ENCODE measurements at regions not wholly inside any gene's neighbourhood (a gene's known extent, or its start where the extent isn't known, plus 50 kb on each side); places are given as distances from the start of the nearest gene placed in this dataset.
"Not testable (repeated sequence)": the region's sequence is repeated elsewhere in the genome, so short reads cannot be mapped to it uniquely, and the experiment has no call there.

DNA sequence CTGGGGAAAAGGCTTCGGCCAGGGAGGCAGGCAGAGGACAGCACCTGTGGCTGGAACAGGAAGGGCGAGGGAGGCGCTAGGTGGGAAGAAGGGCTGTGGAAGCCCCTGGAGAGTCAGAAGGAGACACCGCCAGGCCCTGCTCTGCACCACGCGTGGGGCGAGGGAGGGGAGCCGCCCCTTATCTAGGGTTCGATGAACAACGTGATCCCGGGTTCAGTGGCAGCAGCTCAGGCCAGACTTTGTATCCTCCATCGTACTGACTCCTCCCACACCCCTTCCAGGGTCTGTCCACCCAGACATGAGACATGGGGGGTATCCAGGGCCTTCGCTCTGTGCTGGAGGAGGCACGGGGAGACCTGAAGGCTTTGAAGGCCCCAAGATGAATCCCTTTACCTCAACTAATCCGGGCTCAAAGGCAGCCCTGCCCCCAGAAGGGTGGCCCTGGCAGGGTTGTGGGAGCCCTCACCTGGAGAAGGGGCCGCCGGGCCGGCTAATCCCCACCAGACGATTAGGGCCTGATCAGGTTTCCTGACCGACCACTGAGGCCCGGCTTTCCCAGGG lies 110.8 kb downstream of the PDGFA start:
- whole genome bisulfite sequencing, 2 donors = 90 to 93% methylated on average over 21 of the region's 21 CpGs
- H3K4me3 ChIP-seq = no peak overlapping the region
- no peak overlapping the region for H3K27ac ChIP-seq (ENCODE audit: low read depth in 1 of 2, low read length in 1 of 2)
- peaks cover 0 to 4% (median 3%) of the 10 kb centered on the region in 3 donors for H3K27me3 ChIP-seq (ENCODE audit: control insufficient read depth in 3 of 3, insufficient read depth in 3 of 3, low read length in 2 of 3)
- peaks cover 0 to 13% (median 3%) of the 10 kb centered on the region in 5 donors for H3K4me1 ChIP-seq (ENCODE audit: control insufficient read depth in 5 of 5, insufficient read depth in 5 of 5, low read length in 5 of 5)
- DNase-seq (no peak), ATAC-seq (ENCODE audit: insufficient read depth, low FRiP score) (no peak)
- no peaks in the 10 kb centered on the region for H3K9me3 ChIP-seq (ENCODE audit: control insufficient read depth in 4 of 4, insufficient read depth in 3 of 4, low read length in 3 of 4)
- no peak overlapping the region for H3K9ac ChIP-seq (ENCODE audit: insufficient read depth in 1 of 2, low read length in 2 of 2)
- H3K36me3 ChIP-seq (ENCODE audit: control insufficient read depth in 4 of 4, insufficient read depth in 4 of 4, low read length in 4 of 4) = no peaks in the 10 kb centered on the region
- TF ChIP-seq, protein P1, sequence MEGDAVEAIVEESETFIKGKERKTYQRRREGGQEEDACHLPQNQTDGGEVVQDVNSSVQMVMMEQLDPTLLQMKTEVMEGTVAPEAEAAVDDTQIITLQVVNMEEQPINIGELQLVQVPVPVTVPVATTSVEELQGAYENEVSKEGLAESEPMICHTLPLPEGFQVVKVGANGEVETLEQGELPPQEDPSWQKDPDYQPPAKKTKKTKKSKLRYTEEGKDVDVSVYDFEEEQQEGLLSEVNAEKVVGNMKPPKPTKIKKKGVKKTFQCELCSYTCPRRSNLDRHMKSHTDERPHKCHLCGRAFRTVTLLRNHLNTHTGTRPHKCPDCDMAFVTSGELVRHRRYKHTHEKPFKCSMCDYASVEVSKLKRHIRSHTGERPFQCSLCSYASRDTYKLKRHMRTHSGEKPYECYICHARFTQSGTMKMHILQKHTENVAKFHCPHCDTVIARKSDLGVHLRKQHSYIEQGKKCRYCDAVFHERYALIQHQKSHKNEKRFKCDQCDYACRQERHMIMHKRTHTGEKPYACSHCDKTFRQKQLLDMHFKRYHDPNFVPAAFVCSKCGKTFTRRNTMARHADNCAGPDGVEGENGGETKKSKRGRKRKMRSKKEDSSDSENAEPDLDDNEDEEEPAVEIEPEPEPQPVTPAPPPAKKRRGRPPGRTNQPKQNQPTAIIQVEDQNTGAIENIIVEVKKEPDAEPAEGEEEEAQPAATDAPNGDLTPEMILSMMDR (IDR thresholded peaks at IDR 0.05; ENCODE audit: control extremely low read depth, extremely low read depth) = no peak

DNA sequence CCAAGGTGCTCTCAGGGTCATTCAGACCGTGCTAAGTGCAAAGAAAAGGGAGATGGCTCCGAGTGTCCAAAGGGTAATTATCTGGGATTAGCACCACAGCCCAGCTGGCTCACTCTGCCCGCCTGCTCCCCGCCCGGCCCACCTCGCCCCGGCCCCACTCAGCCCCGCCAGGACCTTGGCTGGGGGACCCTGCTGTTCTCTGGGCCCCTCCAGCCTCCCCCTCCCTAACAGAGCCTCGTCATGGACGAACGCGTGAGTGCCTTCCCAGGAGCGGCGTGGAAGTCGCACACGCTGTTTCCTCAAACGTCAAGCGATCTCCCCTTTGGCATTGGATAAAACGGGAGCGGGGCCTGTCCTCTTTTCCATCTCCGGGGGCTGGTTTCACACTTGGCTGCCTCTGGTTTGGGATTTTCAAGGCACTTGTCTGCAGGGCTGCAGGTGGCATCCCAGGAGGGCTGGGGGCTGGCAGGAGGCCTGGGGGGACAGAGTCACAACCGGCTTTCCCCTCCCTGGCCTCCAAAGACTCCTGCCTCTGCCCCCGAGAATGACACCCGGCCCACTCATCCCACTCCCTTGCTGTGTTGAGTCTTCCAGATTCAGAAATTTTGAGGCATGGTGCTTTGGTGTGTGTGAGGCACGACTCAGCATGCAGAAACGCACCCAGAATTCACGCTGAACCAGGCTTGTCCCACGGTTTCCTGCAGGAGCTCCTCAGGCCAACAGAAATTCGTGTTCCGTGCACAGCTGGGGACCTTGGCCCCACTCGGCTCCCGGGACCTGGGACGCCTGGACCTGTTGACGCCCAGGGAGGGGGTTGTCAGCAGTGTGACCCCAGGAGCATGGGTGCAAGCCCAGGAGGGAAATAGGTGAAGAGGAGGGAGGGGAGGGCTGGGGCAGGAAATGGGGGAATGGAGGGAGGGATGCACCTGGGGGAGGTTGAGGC lies 110.0 kb downstream of the PDGFA start:
- no peaks in the 10 kb centered on the region for H3K36me3 ChIP-seq (ENCODE audit: control insufficient read depth in 4 of 4, insufficient read depth in 4 of 4, low read length in 4 of 4)
- H3K27me3 ChIP-seq (ENCODE audit: control insufficient read depth in 3 of 3, insufficient read depth in 3 of 3, low read length in 2 of 3) = peaks cover 0 to 4% (median 3%) of the 10 kb centered on the region in 3 donors
- no peak overlapping the region for H3K27ac ChIP-seq (ENCODE audit: low read depth in 1 of 2, low read length in 1 of 2)
- DNase-seq (no peak), ATAC-seq (ENCODE audit: insufficient read depth, low FRiP score) (no peak)
- whole genome bisulfite sequencing, 2 donors = 76 to 77% methylated on average over 34 of the region's 34 CpGs
- H3K4me1 ChIP-seq (ENCODE audit: control insufficient read depth in 5 of 5, insufficient read depth in 5 of 5, low read length in 5 of 5) = peaks cover 0 to 13% (median 3%) of the 10 kb centered on the region in 5 donors
- H3K9me3 ChIP-seq (ENCODE audit: control insufficient read depth in 4 of 4, insufficient read depth in 3 of 4, low read length in 3 of 4) = no peaks in the 10 kb centered on the region
- TF ChIP-seq, protein P1 (IDR thresholded peaks at IDR 0.05; ENCODE audit: control extremely low read depth, extremely low read depth) = no peak
- no peak overlapping the region for H3K9ac ChIP-seq (ENCODE audit: insufficient read depth in 1 of 2, low read length in 2 of 2)
- no peak overlapping the region for H3K4me3 ChIP-seq

DNA sequence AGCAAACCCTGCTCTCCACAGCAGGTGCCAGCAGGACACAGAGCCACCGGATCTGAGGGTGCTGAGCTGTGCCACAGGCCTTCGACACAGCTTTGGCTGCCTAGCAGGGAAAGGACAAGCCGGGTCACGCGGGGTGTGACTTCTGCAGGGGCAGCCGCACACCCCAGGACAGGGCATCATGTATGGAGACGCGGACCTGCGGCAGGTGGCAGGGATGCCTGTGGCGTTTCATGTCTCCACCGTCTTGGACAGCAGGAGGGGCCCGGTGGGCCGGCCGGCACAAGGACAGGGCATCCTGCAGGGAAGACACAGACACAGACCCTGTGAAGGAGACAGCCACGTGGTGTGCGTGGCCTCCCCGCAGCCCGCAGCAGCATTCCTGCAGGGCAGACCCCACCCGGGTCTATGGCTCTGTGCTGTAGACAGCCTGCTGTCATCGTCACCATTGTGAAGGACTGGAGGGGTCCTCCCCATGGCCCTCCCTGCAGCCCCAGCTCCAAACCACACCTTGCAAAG lies 109.2 kb downstream of the PDGFA start:
- Histone ChIP-seq H3K27ac (ENCODE audit: low read depth in 1 of 2, low read length in 1 of 2) (no peak overlapping the region), H3K9ac (ENCODE audit: insufficient read depth in 1 of 2, low read length in 2 of 2) (no peak overlapping the region), H3K9me3 (ENCODE audit: control insufficient read depth in 4 of 4, insufficient read depth in 3 of 4, low read length in 3 of 4) (no peaks in the 10 kb centered on the region), H3K4me1 (ENCODE audit: control insufficient read depth in 5 of 5, insufficient read depth in 5 of 5, low read length in 5 of 5) (peaks cover 0 to 9% (median 3%) of the 10 kb centered on the region in 5 donors), H3K36me3 (ENCODE audit: control insufficient read depth in 4 of 4, insufficient read depth in 4 of 4, low read length in 4 of 4) (no peaks in the 10 kb centered on the region), H3K27me3 (ENCODE audit: control insufficient read depth in 3 of 3, insufficient read depth in 3 of 3, low read length in 2 of 3) (peaks cover 0 to 4% (median 3%) of the 10 kb centered on the region in 3 donors), H3K4me3 (no peak overlapping the region)
- ATAC-seq (ENCODE audit: insufficient read depth, low FRiP score) = no peak
- TF ChIP-seq, protein P1 (IDR thresholded peaks at IDR 0.05; ENCODE audit: control extremely low read depth, extremely low read depth) = no peak
- WGBS, 2 donors = 90 to 95% methylated on average over 14 to 20 of the region's 20 CpGs
- DNase-seq = no peak

DNA sequence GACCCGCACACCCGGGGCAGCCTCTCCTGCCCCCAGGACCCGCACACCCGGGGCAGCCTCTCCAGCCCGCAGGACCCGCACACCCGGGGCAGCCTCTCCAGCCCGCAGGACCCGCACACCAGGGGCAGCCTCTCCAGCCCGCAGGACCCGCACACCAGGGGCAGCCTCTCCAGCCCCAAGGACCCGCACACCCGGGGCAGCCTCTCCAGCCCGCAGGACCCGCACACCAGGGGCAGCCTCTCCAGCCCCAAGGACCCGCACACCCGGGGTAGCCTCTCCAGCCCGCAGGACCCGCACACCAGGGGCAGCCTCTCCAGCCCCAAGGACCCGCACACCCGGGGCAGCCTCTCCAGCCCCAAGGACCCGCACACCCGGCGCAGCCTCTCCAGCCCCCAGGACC lies 108.5 kb downstream of the PDGFA start:
- H3K9me3 ChIP-seq (ENCODE audit: control insufficient read depth in 4 of 4, insufficient read depth in 3 of 4, low read length in 3 of 4); ATAC-seq (ENCODE audit: insufficient read depth, low FRiP score); DNase-seq; H3K36me3 ChIP-seq (ENCODE audit: control insufficient read depth in 4 of 4, insufficient read depth in 4 of 4, low read length in 4 of 4); H3K27me3 ChIP-seq (ENCODE audit: control insufficient read depth in 3 of 3, insufficient read depth in 3 of 3, low read length in 2 of 3); H3K4me1 ChIP-seq (ENCODE audit: control insufficient read depth in 5 of 5, insufficient read depth in 5 of 5, low read length in 5 of 5); H3K4me3 ChIP-seq; H3K27ac ChIP-seq (ENCODE audit: low read depth in 1 of 2, low read length in 1 of 2); H3K9ac ChIP-seq (ENCODE audit: insufficient read depth in 1 of 2, low read length in 2 of 2): not testable (repeated sequence)
- WGBS, 2 donors = 93 to 95% methylated on average over 19 to 24 of the region's 24 CpGs

Measured in lung (tissue), 11 donors.